A673 (cell line): ENCODE measurements at regions not wholly inside any gene's neighbourhood (a gene's known extent, or its start where the extent isn't known, plus 50 kb on each side); places are given as distances from the start of the nearest gene placed in this dataset.

ENCODE experiments used
- CTCF ChIP-seq: fragments of 300-800, 200-600 bp; sonication (generic); conservative IDR thresholded peaks from 2 replicates; pipeline ENCODE4 v1.5.1; 2017; ENCODE audit warnings: low read depth, mild to moderate bottlenecking, antibody characterized with exemption, low read length, moderate library complexity, mixed read lengths
- EZH2 ChIP-seq: fragments of 200-600 bp; sonication (generic); IDR thresholded peaks from 2 replicates; pipeline ENCODE4 v1.6.1; 2017; ENCODE audit warnings: borderline replicate concordance, low read depth, mild to moderate bottlenecking, mixed read lengths, antibody characterized with exemption, low read length; ENCODE audit not compliant: poor library complexity, severe bottlenecking

- TF ChIP-seq CTCF (no peak), EZH2 (no peak)
These were observed 97.0 kb downstream of the MICALL2 start for GRCh38 chr7:1362301-1362700.
